Stimulated activated CD8-positive, alpha-beta memory T cell treated with anti-CD3 and anti-CD28 coated beads, Interleukin-12 subunit alpha, Interleukin-12 subunit beta, amount 100 ng/mL, for 1 hour (primary cell): ENCODE measurements at regions not wholly inside any gene's neighbourhood (a gene's known extent, or its start where the extent isn't known, plus 50 kb on each side); places are given as distances from the start of the nearest gene placed in this dataset.
"Not testable (repeated sequence)": the region's sequence is repeated elsewhere in the genome, so short reads cannot be mapped to it uniquely, and the experiment has no call there.

Source experiments
- DNase-seq: peaks from one replicate; pipeline ENCODE4 v3.0.0-alpha.2; 2020; ENCODE audit warnings: low read depth

DNA sequence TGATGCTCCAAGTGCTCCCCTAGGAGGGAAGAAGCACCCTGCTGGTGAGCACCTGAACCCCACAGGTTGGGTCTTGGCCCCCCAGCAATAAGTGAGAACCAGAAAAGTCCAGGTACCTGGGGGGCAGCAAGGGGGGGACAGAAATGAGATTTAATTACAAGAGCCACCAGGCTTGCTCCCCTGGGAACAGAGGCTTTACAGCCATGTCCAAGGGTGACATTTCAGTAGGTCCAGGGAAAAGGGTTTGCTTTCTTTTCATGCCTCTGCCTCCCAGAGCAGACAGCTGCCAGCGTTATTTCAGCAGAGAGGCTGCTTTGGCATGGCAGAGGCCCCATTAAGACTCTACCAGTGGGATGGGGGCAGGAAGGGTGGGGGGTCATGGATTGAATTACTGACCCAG is 437.7 kb downstream of the BUD13 start:
- DNase-seq: no peak

- DNase-seq: no peak
Measured at GRCh38 chr11:116334596-116334995, 438.2 kb downstream of the BUD13 start.

GRCh38 chr11:116333001-116333535 is 439.7 kb downstream of the BUD13 start:
- DNase-seq: no peak

DNA sequence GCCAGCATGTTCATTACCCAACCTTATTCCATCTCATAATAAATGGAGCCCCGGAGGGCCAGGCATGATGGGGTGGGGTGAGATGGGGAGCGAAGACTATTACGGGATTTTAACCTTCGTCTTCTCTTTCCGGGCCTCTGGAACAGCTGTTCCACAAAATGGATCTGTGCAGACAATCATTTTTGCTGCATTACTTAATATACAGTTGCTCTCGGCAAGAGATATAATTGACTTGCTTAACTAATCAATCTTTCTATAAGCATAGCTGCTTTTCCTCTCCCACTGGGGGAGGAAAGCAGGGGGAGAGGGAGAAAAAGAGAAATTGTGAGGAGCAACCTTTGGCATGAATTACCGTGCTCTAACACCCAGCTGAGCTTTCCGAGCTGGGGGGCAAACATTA is 440.4 kb downstream of the BUD13 start:
- no peak for DNase-seq

- DNase-seq: no peak
Measured at GRCh38 chr11:116331381-116331780, 441.4 kb downstream of the BUD13 start.

- no peak for DNase-seq
Measured at GRCh38 chr11:116330439-116331185, 442.2 kb downstream of the BUD13 start.

DNA sequence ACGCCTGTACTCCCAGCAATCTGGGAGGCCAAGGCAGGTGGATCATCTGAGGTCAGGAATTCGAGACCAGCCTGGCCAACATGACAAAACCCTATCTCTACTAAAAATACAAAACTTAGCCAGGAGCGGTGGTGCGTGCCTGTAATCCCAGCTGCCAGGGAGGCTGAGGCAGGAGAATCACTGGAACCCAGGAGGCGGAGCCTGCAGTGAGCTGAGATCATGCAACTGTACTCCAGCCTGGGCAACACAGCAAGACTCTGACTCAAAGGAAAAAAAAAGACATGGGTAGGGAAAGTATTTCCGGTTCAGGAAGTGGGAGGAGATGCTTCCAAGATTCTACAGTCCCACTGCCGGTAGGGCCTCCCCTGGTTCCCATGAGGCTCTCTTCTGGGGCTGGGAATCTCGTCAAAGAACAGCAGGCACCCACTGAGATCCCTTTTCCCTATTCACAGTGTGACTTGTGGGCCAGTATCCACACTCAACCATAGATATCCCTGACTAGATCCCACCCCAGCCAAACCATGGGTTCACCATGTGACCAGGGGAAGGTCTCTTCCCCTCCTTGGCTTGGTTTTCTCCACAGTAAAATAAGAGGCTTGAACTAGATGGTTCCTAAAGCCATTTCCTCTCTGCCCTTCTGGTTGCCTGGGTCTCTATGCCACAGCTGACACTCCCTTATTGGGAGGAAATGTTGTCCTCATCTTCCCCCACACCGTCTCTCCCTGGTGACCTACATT is 443.3 kb downstream of the BUD13 start:
- DNase-seq: no peak

- DNase-seq: no peak
Measured at GRCh38 chr11:116328851-116329250, 443.9 kb downstream of the BUD13 start.

- DNase-seq: no peak
Measured at GRCh38 chr11:116328391-116328790, 444.4 kb downstream of the BUD13 start.

DNA sequence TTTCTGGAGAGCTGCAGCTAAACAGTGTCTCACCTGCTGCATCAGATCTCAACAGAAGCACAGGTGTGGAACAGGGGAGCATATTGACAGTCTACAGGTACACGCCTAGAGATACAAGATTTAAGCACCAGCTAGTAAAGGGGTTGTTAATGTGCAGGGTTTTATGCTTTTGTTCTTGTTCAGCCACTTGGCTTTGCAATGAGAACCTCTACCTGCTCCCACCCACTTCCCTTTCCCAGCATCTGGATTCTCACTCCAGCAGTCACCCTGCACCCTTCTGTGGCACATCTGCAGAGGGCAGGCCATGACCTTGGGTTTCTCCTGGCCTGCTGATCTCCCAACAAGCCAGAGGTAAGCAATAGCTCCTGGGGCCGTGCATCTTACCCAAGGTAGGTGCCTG is 446.6 kb downstream of the BUD13 start:
- DNase-seq: no peak

DNA sequence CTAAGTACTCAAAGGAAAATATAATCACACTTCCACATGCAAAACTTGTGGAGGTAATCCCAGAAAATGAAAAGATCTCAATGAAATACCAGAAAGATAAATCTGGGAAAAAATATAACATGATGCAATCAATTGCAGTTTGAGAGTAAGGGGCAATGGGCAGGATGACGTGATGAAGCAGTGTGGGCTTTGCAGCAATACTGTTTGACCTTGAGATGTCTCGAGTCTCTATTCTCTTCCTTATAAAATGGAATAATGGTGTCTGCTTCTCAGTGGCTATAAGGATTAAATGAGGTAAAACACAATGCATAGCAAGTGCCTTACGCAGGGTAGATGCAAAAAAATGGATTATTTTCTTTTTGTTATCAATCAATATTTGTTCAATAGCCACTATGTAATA is 447.5 kb downstream of the BUD13 start:
- no peak for DNase-seq

DNA sequence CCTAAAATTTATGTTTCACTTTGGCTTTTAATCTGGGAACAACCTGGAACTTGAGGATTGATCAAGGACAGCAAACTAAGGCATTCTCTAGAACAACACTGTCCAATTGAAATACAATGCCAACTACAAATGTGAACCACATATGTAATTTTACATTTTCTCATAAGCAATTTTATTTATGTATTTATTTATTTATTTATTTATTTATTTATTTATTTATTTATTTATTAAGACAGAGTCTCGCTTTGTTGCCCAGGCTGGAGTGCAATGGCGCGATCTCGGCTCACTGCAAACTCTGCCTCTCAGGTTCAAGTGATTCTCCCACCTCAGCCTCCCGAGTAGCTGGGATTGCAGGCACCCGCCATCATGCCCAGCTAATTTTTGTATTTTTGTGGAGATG is 448.7 kb downstream of the BUD13 start:
- not testable (repeated sequence) for DNase-seq

GRCh38 chr11:116317212-116317611 is 455.6 kb downstream of the BUD13 start:
- no peak for DNase-seq

DNA sequence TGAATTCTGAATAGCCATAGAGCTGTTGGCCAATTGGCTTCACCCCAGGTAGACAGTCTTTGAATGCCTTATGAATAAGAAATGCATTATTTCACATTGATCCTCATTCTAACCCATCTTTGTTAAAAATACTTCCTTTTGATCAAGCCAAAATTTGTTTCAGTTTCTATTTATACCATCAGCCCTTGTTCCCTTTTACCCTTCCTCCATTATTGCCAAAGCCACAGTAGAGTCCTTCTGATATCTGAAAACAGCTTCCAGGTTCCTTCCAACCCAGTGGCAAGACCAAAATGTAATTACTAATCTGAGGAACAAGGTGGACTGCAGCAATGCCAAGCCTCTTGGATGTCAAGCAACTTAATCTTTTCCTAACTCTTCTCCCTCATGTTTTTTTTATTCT is 458.8 kb downstream of the BUD13 start:
- no peak for DNase-seq

DNA sequence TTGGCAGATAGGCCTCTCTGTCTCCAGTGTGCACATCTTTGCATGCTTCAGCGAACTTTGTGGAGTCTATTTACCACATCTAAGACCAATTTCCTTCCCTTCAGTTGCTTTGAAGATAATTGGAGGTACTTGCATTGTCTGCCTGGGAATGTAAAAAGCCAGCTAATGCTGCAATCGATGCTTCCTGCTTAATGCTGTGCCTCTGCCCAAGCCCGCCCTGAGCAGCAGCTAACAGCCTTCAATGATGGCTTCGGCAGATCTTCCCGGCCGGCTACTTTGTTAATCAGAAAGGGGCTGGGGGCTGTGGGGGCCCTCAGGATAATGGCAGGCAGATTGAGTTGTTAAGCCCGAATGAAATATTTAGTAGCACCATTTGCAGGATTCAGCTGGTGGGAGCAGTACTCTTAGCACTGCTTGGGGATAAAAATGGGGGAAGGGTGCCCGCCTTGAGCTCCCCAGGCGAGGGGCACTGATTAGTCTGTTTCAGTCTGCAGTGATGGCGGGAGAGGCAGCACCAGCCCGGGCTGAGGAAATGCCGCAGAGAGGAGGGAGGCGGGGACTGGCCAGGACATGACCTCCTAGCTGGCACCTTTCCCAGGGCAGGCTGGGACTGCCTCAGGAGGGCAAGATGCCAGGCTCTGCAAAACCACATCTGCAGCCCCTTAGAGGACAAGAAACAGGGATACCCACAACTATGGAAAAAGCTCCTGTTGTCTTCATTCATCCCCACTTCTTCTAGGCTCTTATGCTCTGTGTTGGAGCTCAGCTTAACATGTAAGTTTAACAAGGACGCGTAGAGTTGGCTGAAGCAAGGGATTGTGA is 460.0 kb downstream of the BUD13 start:
- DNase-seq: no peak

DNA sequence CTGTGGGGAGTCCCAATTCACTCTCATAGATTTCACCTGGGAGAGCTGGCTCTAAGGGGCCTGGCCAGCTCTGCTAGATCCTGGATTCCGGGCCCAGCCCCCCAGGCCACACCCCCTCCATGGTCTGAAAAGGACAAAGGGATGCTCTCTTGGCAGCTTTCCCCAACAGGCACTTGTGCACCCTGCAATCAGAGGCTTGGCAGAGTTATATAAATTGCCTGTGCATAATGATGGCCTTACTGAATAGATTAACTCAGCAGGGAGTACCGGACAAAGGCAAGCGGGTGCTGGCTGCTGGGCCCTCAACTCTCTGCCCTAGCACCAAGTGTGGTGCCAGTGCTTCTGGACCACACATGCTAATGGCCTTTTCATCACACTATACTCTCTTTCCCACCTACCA is 461.6 kb downstream of the BUD13 start:
- DNase-seq: no peak

- DNase-seq: no peak
Measured at GRCh38 chr11:116310698-116311097, 462.1 kb downstream of the BUD13 start.

DNA sequence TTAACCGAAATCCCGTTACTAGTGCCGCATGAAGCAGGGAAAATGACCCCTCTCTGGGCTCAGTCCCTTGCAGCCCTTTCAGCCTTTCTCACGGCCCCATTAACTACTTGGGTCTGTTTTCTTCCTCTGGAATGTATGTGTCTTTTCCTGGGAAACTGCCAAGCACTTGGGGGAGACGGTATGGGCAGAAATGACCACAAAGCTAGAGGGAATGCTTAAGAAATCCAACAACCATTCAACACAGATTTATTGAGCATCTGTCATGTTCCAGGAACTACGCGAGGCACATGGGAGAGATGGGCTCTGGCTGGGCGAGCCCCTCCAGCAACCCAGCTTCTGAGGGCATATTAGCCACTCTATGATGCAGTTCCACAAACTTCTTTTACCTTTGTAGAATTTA is 462.6 kb downstream of the BUD13 start:
- no peak for DNase-seq

GRCh38 chr11:116309446-116309845 is 463.3 kb downstream of the BUD13 start:
- no peak for DNase-seq

GRCh38 chr11:116302756-116303155 is 470.0 kb downstream of the BUD13 start:
- no peak for DNase-seq

DNA sequence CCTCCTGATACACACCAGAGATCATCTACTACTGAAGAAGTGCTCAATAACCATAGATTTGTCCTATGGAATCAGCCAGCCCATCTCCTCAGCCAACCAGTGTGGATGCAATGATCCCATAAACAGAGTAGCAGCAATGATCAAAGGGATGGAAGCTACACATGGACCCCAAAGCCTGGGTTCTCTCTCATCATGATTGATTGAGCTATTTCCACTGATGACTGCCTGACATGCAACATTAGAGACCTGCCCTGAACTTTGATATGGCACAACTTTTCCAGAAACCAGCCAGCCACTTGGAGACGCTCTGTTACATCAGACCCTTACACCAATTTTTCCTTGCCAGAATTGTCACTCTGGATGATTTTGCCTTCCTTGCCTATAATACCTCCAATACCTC is 471.6 kb downstream of the BUD13 start:
- DNase-seq: no peak

DNA sequence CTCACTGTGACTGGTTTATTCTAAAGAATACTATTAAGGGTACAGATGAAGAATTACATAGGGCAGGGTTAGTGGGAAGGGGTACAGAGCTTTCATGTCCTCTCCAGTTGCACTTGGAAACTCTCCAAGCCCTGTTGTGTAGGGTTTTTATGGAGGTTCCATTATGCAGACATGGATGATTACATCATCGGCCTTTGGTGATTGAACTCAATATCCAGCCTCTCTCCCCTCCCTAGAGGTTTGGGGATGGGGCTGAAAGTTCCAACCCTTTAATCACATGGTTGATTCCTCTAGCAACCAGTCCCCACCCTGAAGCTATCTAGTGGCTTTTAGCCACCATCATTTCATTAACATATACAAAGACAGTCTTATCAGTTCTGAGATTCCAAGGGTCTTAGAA is 472.6 kb downstream of the BUD13 start:
- DNase-seq: no peak

GRCh38 chr11:116294630-116295029 is 478.2 kb downstream of the BUD13 start:
- no peak for DNase-seq
